ENCODE measurements at regions not wholly inside any gene's neighbourhood (a gene's known extent, or its start where the extent isn't known, plus 50 kb on each side); places are given as distances from the start of the nearest gene placed in this dataset.
"Not testable (repeated sequence)": the region's sequence is repeated elsewhere in the genome, so short reads cannot be mapped to it uniquely, and the experiment has no call there.

DNA sequence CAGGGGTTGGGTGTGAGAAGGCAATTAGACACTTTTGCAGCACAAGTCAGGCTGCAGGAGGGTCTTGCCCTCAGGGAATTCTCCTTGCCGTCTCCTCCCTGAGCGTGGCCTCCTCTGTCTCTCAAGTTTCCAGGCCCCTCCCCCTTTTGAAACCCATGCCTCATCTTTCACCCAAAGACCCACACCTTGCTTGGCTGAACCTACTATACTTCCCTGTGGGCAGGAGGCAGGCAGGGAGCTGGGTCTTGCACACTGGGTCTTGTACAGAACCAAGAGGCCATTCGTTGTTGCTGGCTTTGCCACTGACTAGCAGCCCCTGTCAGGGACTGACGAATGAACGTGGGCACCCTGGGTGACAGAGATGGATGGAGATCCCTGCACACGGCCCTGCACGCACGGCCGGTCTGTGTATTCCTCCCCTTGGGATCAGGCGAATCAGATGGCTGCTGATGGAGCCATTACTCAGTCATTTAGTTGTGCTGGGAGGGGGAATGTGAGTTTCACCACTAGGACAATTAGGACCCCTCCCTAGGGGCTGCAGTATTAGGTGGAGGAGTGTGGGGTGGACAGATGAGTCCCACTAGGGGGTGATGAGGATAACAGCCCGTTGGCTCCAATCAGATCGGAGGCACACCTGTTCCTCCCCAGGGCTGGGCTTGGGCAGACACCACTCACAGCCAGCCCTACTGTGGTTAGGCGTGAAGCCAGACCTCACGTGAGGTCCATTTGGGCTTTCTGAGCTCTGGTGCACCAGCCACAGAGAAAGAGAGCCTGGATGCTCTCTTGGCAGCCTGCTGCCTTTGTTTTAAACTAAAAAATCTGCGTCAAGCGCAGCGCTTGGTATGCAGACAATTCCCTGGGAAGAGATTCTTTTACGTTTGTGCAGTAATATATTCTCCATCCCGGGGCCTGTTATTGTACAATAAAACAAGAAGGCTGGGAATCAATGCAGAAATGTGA, 167.7 kb upstream of the WSCD1 start:
- DNase-seq (ENCODE audit: low read depth), result no peak

DNA sequence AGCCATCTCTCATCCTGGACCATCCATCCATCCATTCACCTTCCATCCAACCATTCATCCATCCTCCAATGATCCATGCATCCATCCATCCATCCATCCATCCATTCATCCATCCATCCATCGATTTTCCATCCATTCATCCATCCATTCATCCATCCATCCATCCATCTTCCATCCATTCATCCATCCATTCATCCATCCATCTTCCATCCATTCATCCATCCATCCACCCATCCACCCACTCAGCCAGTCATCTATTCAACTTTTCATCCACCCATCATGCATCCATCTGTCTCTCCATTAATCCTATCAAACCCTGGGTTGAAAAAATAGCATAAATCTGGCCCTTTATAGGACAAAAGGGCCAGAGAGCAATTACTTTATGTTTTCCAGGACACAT, 158.3 kb upstream of the WSCD1 start:
- DNase-seq (ENCODE audit: low read depth), result no peak

DNA sequence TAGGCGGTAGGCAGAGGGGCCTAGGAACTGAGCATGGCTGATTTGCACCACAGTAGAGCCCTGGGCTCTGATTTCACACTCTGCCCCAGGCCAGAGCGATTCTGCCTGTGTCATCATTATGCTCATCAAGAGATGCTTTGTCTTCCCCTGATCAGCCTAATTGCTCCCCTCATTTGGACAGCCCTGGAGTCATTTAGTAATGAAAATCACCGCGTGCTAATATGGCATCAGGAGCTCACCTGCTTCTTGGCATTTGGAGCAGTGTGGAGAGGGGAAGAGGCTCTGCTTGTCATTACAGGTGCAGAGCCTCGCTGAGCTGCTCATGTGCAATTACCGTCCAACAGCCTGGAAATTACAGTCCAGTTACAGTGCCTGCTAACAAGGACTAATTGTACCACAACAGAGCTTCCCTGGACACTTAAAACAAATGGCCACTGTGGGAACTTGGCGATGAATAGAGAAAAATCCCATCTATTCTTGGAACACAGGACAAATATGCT, 157.1 kb upstream of the WSCD1 start:
- DNase-seq (ENCODE audit: low read depth), result no peak

DNA sequence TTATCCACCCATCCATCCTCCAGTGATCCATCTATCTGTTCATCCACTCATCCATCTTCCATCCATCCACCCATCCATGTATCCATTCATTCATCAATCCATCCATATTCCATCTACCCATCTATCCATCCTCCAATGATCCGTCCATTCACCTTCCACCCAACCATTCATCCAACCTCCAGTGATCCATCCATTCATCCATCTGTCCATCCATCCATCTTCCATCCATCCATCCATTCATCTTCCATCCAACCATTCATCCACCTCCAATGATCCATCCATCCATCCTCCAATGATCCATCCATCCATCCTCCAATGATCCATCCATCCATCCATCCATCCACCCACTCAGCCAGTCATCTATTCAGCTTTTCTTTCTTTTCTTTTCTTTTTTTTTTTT, 156.5 kb upstream of the WSCD1 start:
- DNase-seq (ENCODE audit: low read depth), result no peak

DNA sequence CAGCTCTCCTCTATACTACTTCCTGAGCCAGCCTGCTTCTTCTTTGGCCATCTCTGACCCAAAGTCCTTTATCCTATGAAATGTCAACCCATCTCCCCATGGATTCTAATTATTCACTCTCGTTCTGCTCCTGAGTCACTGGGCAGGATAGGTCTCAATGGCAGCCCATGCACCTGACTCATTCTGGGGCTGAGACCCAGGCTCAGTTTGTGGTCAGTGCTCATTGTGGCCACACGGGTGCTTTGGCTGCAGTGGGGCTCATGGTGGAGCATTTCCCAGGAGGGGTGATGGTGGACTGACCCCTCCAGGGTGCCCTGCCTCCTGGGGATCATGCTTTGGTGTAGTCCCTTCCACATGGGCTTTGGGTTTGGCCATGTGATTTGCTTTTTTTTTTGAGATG, 154.8 kb upstream of the WSCD1 start:
- no peak for DNase-seq (ENCODE audit: low read depth)

DNA sequence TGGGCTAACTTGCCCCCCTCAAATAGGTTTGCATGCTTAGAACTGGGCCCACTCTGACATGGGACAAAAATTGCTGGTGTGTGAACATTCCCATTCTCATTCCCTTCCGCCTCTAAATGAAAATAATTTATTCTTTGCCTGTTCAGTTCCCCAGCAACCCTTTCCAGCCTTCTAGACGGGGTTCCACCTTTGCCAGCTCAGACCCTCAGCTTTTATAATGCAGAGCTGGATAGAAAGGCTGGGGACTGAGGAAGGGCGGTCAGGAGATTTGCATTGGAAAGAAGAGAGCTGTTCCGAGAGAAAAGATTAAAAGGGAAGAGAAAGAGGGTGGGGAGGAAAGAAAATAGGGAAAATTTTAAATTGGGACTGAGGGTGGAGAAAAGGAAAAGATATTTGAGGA, 151.1 kb upstream of the WSCD1 start:
- no peak for DNase-seq (ENCODE audit: low read depth)

DNA sequence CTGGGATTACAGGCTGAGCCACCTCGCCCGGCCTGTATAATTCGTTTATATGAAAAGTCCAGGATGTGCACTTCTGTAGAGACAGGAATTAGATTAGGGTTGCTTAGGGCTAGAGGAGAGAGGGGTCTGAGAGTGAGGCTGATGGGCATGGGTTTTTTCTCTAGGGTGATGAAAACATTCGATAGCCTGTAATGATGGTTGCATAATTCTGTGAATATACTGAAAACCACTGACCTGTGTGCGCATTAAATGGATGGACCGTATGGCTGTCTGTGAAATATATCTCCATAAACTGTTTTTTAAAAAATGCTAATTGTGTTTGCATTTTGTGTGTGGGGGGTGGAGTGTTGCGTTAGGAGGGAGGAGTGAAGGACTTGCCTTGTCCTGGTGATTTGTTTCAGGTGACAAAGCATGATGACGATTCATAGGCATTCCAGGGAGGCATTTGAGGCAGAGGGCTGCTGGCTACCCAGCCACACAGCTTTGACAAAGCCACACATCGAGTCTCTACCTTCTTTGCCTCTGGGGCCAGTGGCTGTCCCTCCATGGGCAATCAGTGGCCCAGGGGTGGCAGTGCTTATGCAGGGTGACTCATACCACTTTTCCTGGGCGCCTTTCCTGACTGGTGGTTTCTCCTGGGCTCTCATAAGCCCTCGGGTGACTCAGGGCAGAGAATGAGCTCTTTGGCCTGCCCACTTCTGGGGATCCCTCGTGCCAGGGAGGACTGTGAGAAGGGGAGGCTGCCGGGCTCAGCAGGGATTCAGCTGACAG, 148.5 kb upstream of the WSCD1 start:
- DNase-seq (ENCODE audit: low read depth), result no peak

DNA sequence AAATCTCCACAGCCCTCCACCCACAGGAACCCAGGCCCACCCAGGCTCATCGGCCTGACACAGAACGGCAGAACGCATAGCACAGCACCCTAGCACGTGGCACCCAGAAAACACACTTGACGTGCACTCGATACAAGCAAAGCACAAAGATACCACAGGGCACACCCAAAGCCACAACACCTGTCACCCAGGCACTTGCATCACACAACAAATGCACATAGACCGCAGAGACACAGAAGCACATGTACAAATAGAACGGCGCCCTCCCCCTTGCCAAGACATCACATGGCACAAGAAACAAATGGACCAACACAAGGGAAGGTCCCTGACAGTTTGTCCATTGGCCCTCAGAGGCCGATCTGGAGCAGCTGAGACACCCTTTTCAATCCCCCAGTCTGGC, 147.7 kb upstream of the WSCD1 start:
- DNase-seq (ENCODE audit: low read depth), result no peak

DNA sequence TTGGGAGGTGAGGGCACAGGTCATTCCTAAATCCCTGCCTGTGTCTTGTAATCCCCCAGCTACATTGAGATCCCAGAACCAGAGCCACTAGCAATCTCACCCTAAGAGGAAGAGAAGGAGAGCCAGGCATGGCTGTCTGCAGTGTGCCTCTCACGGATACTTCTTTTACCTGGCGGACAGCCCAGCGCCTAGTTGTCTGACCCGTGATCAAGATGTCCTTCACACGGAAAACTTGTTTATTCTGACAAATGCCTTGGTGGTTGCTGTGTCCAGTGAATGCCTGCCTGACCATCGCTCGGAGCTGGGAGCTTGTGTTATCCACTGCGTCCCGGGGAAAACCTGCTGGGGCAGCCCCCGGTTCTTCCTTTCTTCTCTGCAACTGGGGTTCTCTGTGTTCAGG, 140.5 kb upstream of the WSCD1 start:
- DNase-seq (ENCODE audit: low read depth), result no peak

DNA sequence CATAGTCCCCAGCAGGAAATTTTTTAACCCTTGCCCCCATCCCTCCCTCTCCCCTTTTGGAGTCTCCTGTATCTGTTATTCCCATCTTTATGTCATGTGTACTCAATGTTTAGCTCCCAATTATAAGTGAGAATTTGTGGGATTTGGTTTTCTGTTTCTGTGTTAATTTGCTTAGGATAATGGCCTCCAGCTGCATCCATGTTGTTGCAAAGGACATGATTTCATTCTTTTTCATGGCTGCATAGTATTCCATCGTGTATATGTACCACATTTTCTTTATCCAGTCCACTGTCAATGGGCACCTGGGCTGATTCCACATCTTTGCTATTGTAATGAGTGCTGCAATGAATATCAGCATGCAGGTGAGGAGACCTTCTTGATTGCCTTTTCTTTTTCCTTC, 139.6 kb upstream of the WSCD1 start:
- DNase-seq (ENCODE audit: low read depth), result not testable (repeated sequence)

DNA sequence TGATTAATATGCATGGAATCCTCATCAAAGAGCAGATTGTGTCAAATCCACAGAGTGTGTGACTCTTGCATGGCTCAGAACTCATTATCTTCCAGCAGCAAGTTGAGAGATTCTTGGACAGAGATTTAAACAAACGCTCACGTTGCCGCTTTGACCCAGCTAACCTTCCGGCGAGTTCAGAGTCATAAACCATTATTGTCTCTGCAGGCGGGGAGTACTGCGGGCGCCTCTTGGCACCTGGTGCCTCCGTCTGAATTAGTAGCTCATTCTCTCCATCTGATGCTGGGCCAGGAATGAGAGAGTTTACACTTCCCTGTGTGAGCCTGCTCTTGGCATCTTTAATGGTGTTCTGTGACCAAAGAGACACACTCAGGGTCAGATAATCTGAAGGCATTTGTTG, 138.6 kb upstream of the WSCD1 start:
- DNase-seq (ENCODE audit: low read depth), result no peak

DNA sequence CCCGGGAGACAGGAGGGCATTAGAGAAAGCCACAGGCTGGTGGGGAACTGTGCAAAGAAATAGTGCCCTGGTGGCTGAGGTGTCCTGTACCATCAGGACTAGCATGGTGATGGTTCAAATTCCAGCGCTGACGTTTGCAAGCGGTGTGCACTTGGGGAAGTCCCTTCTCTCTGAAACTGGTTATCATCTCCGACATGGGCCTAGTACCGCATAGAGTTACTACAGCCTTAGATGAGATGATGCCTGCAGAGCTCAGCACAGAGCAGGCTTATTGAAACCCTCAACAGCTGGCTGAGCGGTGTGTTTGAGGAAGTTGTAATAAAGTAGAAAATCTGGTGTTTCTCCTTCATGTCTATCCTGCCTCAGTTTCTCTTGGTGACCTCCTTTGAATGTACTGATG, 136.7 kb upstream of the WSCD1 start:
- no peak for DNase-seq (ENCODE audit: low read depth)

DNA sequence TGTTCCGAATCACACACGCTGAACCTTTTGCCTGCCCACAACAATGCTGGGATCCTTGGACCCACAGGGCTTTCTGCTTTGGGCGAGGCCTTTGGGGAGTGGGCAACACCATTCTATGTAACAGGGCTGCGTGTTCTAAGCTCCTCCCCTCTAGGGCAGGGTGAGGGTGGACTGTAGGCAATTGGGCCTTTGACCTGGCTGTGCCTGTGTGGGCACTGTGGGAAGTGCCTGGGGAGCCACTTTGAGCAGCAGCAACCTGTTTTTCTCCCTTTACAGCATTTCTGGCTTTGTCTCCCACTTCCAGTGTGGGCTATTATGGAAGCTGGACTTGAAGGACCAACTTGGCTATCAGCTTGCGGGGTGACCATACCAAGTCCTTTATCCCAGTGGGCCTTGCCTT, 128.9 kb upstream of the WSCD1 start:
- DNase-seq (ENCODE audit: low read depth), result no peak

DNA sequence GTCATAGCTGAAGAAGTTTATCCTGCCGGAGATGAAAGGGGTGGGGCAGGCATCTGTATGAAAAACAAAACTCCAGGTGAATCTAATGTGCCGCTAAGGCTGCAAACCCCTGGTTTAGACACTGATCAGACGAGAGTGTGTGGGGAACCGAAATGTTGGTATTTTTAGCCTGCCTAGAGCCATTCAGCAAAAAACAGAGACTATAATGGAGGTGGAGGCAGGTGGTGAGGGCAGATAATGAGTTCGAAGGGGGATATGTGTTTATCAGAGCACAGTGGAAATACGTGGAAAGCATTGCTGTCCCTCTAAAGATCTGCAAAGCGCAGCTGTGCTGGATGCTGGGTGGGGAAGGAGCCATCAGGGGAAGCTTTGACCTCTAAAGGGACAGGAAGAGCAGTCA, 127.5 kb upstream of the WSCD1 start:
- DNase-seq (ENCODE audit: low read depth), result no peak

DNA sequence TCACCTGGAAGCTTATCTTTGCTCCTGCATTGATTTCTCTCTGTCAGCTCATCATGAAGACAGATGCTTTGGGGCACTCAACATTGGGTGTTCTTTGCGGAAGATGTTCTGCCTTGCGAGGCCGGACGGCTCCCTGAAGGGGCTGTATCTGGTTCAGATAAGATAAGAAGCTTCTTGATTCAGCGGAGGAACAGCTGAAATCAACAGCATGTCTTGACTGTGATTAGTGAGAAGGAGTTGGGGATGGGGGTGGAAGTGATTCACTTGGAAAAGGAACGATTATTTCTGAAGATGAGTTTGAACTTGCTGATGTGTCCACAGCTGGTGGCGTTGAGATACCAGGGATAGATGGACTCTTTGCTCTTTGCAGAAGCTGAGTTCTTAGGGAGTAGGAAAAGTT, 126.9 kb upstream of the WSCD1 start:
- no peak for DNase-seq (ENCODE audit: low read depth)

DNA sequence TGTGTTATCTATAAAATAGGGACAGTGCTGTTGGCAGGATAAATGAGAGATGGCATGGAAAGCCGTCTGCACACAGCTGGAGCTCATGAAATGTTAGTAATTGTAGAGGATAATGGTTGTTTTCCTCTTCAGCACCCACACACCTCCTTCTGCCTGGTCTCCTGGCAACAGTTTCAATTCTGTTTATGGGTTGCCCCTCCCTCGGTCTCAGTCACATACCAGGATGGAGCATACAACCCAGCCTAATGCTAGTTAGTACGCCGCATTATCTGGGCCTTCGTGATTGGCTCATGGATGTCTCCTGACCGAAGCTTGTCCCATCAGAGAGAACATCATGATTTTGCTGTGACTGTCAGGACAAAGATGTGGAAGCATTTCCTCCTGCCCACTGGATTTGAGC, 126.2 kb upstream of the WSCD1 start:
- DNase-seq (ENCODE audit: low read depth), result no peak

DNA sequence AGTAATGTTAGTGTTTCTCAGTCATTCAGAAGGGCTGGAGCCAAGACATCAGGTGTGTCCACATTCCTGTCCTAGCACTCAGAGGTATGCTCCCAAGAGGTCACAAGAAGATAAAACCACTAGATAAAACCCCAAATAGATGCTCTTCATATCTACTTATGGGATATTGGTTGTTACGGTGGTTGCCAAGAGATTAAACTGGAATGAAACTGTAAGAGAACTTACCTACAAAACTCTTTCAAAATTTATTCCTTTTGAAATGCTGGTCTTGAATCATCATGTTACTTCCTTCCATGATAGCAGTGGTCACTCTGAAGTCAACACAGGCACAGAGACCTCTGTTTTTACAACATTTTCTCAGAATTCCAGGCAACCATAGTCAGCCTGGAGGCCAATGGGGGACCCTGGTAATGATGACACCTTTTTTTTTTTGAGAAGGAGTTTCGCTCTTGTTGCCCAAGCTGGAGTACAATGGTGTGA, 122.4 kb upstream of the WSCD1 start:
- DNase-seq (ENCODE audit: low read depth), result no peak

DNA sequence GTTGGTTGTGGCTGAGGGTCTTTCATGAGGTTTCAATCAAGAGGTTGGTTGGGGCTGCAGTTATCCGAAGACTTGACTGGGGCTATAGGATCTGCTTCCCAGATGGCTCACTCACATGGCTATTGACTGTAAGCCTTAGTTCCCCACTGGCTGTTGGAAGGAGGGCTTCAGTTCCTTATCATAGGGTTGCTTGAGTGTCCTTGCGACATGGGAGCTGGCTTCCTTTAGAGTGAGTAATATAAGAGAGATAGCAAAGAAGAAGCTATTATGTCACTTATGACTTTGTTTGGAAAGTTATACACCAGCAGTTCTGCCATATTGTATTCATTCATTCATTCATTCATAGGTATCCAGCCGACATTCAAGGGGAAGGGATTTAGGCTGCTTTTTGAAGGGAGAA, 121.4 kb upstream of the WSCD1 start:
- no peak for DNase-seq (ENCODE audit: low read depth)

DNA sequence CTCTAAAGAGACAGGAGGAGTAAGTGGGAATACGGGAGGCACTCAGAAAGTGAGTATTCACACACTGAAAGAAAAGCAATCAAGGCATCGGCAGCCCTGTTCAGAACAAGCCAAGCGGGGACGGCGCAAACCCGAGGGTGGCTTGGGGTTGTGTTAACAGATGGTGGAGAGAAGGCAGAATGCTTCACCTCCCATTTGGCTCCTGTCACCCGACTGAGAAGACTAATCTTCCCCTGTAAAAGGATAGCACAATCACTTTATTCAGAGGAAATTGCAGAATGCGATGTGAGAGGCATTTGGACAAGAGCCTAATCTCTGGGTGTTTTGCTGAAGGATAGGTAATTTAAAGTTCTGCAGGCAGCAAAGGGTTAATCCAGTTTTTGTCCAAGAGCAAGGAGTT, 119.3 kb upstream of the WSCD1 start:
- DNase-seq (ENCODE audit: low read depth), result no peak

DNA sequence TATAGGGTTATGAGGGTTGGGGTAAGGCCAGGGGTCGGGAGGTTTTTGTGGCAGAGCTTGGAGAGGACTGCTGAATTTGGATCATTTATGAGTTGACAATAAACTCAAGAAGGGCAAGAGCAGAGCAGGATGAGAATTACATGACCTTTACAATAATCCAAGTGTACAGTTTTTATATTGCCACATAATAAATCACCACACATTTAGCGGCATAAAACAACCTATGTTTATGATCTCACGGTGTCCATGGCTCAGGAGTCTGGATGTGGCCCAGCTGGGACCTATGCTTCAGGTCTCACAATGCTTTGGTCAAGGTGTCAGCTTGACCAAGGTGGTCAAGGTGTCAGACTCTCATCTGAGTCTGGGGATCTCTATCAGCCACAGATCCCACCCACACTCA, 118.3 kb upstream of the WSCD1 start:
- DNase-seq (ENCODE audit: low read depth), result no peak

DNA sequence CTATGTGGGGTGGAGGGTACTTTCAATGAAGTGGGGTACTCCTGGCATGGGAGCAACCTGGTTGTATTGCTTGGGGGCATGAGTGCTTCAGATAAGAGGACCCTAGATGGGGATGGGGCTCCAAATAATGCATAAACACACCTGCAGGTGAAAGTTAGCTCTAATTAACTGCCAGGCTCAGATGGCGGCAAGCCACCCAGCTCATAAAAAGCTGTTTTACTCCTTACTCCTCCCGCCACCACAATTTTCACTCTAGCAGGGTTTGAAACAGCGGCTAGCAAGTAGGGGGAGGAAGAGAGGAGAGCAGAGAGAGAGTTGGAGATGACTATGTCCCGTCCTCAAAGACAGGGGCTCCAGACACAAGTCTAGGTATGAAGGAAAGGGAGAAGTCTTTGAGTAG, 117.7 kb upstream of the WSCD1 start:
- DNase-seq (ENCODE audit: low read depth), result no peak

DNA sequence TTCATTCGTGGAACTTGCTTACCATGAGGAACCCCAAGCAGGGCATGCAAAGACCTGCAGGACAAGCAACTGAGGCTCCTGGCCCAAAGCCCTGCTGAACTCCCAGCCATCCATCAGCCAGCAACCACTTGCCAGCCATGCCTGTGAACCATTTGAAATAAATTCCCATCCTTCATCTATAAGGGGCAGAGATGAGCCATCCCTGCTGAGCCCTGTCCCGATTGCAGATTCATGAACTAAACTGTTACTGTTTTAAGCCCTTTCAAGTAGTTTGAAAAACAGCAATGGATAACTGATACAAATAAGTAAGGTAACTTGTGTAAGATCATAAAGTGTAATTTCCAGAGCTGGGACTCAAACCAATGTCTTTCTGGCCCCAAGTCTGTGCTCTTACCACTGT, 114.4 kb upstream of the WSCD1 start:
- DNase-seq (ENCODE audit: low read depth), result no peak

DNA sequence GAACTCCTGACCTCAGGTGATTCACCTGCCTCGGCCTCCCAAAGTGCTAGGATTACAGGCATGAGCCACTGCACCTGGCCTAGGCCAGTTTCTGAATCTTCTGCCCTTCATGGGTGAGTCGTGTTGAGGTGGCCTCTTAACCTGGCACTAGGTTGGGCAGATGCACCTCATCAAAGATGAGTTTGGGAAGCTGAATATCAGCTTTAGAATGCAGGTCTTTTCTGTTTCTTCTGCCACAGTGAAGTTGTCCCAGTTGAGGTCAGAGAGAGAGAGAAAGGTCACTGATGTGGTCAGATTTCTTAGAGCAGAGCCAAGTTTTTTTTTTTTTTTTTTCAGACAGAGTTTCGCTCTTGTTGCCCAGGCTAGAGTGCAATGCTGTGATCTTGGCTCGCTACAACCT, 111.3 kb upstream of the WSCD1 start:
- no peak for DNase-seq (ENCODE audit: low read depth)
